GM21737 (cell line): ENCODE measurements at regions not wholly inside any gene's neighbourhood (a gene's known extent, or its start where the extent isn't known, plus 50 kb on each side); places are given as distances from the start of the nearest gene placed in this dataset.
"Not testable (repeated sequence)": the region's sequence is repeated elsewhere in the genome, so short reads cannot be mapped to it uniquely, and the experiment has no call there.

Source experiments
- ATAC-seq: cut with Tn5 transposase; IDR thresholded peaks from one replicate; pipeline ENCODE4 v1.9.1; 2021; ENCODE audit warnings: mild to moderate bottlenecking, moderate library complexity; ENCODE audit not compliant: unreplicated experiment

DNA sequence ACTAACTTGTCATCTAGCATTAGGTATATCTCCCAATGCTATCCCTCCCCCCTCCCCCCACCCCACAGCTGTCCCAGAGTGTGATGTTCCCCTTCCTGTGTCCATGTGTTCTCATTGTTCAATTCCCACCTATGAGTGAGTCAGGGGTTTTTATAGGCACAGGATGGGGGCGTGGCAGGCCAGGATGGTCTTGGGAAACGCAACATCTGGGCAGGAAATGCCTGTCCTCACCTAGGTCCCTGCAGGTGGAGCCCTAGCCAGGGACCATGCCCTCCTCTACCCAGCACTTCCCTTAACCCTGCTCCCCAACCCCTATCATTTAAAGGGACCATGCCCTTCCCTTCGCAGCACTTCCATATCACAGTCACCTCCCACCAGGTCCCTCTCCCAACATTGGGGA is 1430.6 kb downstream of the CDH8 start:
- not testable (repeated sequence) for ATAC-seq

DNA sequence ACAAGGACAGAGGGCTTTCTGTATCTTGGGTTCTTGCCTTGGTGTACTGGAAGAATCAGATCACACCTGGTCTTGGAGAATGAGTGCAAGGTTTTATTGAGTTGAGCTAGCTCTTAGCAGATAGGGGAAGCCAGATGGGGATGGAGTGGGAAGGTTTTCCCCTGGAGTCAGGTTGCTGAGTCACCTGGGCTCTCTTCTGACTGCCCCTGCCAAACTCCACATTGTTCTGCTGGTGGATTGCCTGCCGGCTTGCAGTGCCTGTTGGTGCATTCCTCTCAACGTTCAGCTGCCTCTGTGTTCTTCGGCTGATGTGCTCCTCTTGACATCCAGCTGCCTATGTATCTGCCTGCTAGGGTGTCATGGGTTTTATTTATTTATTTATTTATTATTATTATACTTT is 1431.1 kb downstream of the CDH8 start:
- no peak for ATAC-seq

DNA sequence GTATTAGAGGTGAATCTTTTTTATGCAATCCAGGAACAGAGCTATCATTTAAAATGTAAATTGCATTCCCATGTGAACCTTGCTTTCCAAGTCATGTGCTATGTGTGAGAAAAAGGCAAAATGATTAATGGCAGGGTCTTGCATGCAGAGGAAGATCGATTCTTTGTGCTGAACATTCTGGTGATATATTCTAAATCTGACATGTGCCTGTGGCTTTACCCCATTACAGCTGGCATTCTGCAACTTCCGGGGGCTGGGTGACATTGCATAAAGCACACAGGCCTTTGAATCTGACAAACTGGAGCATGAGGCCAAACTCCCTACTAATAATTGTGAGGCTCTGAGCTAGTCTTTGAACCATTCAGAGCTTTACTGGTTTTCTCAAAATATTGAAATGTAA is 1449.7 kb downstream of the CDH8 start:
- ATAC-seq: no peak

GRCh38 chr16:60582528-60582927 is 1453.7 kb downstream of the CDH8 start:
- no peak for ATAC-seq

DNA sequence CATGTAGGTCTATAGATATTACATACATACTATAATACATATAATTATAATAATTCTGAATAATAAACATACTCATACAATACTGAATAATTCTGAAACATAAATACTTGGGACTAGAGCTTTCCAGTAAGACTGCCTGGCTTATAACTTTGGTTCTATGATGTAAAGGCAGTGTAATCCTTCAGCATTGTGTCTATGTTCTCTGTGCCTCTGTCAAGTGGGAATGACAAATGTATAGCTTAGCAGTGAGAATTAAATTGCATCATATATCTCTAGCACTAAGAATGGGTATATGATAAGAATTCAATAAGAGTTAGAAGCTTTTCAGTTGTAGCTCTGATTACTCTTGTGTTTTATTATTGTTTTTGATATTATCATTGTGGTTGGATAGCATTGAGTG is 1469.3 kb downstream of the CDH8 start:
- ATAC-seq: no peak

GRCh38 chr16:60564588-60564987 is 1471.7 kb downstream of the CDH8 start:
- ATAC-seq: no peak

GRCh38 chr16:60563166-60563565 is 1473.1 kb downstream of the CDH8 start:
- ATAC-seq: no peak

GRCh38 chr16:60558936-60559335 is 1477.3 kb downstream of the CDH8 start:
- no peak for ATAC-seq

- no peak for ATAC-seq
Measured at GRCh38 chr16:60553090-60553757, 1483.0 kb downstream of the CDH8 start.

DNA sequence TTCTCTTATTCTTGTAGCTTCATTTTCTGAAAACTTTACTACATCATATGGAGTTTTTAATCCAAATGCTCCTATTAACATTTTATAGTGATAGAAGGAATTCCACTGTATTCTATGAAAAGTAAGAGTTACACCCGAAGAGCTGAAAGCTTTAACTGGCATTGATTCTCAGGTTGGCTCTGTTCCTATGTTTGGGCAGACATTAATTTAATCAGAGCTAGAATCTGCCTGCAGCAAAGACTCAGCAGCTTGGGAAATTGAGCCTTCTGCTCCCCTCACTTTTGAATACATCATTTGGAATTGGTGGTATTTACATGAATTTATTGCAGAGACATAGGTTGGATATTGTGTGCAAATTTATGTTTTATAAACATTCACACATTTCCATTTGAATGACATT is 1494.7 kb downstream of the CDH8 start:
- ATAC-seq: no peak

GRCh38 chr16:60510941-60511340 is 1525.3 kb downstream of the CDH8 start:
- no peak for ATAC-seq

DNA sequence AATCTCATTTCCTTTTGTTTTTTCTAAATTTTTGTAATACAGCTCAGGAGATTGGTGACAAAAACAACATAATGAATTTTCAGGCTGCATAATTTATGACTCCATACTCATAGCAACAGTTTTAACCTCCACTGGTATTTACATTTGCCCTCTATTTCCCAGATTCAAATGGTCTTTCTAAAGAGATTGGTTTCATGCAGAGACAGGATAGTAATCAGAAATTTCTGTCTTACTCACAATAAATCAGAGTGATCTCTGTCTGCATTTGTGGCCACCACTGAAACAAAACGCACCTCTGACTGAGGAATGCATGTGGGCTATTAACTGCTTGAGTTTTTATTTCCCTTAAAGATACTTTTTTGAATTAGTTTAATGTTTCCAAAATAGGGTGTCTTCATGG is 1526.0 kb downstream of the CDH8 start:
- ATAC-seq: no peak

- ATAC-seq: no peak
Measured at GRCh38 chr16:60491273-60491672, 1545.0 kb downstream of the CDH8 start.

- no peak for ATAC-seq
Measured at GRCh38 chr16:60485872-60486489, 1550.3 kb downstream of the CDH8 start.

DNA sequence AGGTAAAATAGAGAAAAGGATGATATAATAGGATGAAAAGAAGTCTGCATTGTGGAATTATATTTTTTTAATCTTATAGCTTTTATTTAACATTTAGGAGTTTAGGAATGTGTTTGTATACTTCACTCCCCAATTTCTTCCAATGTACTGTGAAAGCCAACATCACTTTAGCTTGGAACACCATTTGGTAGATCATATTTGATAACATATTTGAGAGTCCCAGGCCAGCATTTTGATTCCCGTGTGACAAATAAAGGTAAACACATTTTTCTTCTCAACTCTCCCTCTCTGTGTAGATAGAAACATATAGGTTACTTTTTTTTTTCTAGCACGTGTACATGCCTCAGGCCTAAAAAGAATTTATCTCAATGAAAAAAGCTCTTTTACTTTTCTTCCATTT is 1551.3 kb downstream of the CDH8 start:
- no peak for ATAC-seq

DNA sequence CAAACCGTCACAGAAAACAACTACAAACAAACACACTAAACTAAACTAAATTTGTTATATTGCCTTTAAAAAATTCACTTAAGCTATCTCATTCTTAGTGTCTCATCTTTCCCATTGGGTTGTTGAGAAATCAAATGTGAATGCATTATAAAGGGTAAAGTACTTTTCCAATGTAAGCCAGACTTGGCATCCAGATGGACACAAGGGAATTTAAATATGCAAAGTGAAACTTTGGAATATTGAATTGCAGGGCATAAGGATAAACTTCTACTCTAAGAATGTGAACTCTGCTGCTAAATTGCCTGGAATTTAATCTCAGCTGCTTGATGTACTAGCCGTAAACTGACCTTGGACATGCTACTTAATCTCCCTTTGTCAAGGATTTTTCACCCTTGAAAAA is 1554.6 kb downstream of the CDH8 start:
- no peak for ATAC-seq

DNA sequence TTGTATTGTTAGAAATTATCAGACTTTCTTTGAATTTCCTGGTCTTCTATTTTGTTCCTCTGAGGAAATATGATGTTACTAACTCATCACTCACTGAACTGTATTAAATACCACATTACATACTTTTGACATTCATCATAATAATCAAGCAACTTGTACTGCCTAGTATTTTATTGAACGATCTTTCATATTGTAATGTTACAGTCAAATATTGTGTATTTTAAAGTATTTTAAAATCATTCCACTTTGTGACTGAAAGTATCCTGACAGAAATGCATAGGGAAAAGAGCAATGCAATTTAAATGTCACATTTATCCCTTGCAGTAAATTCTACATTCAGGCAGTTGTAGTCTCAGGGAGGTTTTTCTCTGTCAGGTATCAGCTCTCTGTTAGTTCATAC is 1557.4 kb downstream of the CDH8 start:
- no peak for ATAC-seq

- ATAC-seq: no peak
Measured at GRCh38 chr16:60463986-60464385, 1572.3 kb downstream of the CDH8 start.

DNA sequence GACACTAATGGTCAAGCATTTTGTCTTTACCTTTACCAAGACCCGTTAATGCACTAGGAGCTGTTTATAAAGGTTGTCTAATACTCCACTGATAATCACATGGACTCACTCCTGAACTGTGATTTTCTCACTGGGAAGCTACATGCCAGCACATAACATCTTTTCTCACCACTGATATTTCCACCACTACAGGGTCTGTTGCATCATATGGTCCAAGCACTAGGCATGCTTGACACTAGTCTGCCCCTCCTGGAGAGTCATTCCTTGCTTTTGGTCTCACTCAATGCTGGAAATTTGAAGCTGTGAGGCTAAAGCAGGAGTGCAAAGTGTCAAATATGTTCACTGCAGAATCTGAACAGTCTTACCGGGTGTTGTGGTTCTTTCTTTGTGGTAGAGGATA is 1576.8 kb downstream of the CDH8 start:
- no peak for ATAC-seq

- ATAC-seq: no peak
Measured at GRCh38 chr16:60458255-60458654, 1578.0 kb downstream of the CDH8 start.

GRCh38 chr16:60452646-60453045 is 1583.6 kb downstream of the CDH8 start:
- no peak for ATAC-seq

DNA sequence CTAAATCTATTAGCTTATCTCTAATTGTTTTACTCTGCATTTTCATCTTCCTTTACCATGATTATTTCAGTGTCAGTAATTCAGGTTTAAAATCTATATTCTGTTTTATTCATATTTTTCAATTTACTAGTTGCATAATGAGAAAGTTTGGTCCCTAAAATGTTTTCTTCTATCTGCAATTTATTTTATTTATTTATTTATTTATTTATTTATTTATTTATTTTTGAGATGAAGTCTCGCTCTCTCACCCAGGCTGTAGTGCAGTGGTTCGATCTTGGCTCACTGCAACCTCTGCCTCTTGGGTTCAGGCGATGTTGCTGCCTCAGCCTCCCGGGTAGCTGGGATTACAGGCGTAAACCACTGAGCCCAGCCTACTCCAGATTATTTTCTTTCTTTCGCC is 1597.3 kb downstream of the CDH8 start:
- no peak for ATAC-seq

DNA sequence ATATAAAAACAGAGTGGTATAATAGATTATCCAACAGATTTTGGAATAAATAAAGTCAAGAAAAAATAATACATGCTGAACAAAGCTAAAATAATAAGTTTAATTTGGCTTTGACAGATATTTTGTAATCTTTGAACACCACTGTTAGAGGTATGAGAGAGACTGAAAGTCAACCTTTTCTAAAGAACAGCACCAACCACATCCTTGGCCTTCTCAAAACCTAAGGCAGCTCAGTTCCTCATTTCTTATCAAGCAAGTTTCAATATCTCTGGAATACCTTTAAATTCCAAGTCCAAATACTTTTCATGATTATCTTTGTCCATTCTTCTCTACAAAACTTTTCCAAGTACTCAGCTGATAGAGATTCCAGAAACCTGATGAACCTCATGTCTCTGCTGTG is 1603.8 kb downstream of the CDH8 start:
- ATAC-seq: no peak
